Prostate gland (tissue), 2 donors: ENCODE measurements at regions not wholly inside any gene's neighbourhood (a gene's known extent, or its start where the extent isn't known, plus 50 kb on each side); places are given as distances from the start of the nearest gene placed in this dataset.

Source experiments
- CTCF ChIP-seq, 4 experiments: fragments of 200-600 bp in 2 of 4; fragments of 450-650 bp in 2 of 4; sonication (generic) in 2 of 4; IDR thresholded peaks; 1 replicate in 3 of 4; 2 replicates in 1 of 4; pipeline ENCODE4 v1.5.1; 2016 to 2019; ENCODE audit warnings: antibody characterized with exemption in 4 of 4, mild to moderate bottlenecking in 2 of 4, moderate library complexity in 2 of 4
- POLR2A ChIP-seq: fragments of 450-650 bp; IDR thresholded peaks from one replicate; pipeline ENCODE4 v1.6.1; 2016; ENCODE audit warnings: antibody characterized with exemption, mild to moderate bottlenecking

DNA sequence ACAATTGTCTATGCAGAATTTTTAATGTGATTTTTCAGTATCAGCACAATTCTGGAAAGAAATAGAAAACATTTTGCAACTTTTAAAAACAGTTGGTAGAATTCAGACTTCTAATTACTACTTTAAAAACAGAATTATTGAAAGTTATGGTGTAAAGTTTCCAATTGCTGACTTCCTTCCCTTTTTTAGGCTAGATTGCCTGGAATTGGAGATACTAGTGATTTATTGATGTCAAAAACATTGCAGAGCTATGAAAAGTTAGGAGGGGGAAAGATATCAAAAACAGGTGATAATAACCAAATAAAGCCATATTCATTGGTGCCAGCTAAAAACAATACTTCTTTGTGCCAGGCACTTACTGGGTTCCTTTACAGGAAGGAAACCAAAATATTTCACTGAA, 485.5 kb downstream of the TMEM135 start:
- TF ChIP-seq POLR2A (no peak), CTCF (IDR thresholded peaks at IDR 0.05) (no peak)
